ENCODE measurements at regions not wholly inside any gene's neighbourhood (a gene's known extent, or its start where the extent isn't known, plus 50 kb on each side); places are given as distances from the start of the nearest gene placed in this dataset.

DNA sequence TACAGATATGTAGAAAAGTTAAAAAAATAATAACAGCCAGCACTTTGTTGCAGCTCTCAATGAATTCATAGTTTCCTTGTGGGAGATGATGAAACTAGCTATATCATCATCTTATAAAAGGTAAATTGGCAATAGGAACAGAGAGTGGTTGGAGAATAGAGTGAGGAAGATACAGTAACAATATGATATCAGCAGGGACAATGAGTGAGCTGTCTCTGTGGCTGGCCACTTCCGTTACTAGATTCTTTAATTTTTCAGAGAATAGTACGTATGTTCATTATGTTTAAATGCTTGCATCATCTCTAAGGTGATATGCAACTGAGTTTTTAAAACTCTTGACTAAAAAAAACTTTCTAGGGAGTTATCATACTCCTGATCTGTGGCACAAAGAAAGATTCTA lies 1006.2 kb upstream of the FLRT2 start:
- no peaks in the 10 kb centered on the region for H3K27me3 ChIP-seq (ENCODE audit: control insufficient read depth in 2 of 2, insufficient read depth in 2 of 2, low read length in 2 of 2)
- ATAC-seq (no peak), DNase-seq (no peak)
- H3K4me1 ChIP-seq (ENCODE audit: control insufficient read depth in 2 of 2, insufficient read depth in 2 of 2, low read length in 2 of 2) = no peaks in the 10 kb centered on the region
- ChIA-PET CTCF (no interaction called here), POLR2A (no interaction called here)
- no peak overlapping the region for H3K4me3 ChIP-seq (ENCODE audit: low read length)
- no peak overlapping the region for H3K27ac ChIP-seq (ENCODE audit: low read depth, low read length)
- H3K9me3 ChIP-seq (ENCODE audit: control insufficient read depth in 2 of 3, low read length in 3 of 3) = no peaks in the 10 kb centered on the region
- no peaks in the 10 kb centered on the region for H3K36me3 ChIP-seq (ENCODE audit: control insufficient read depth in 2 of 3, insufficient read depth in 3 of 3, low read length in 3 of 3)
- H3K9me3 Mint-ChIP-seq = peaks cover 0 to 21% (median 9%) of the 10 kb centered on the region in 11 donors
- no peaks in the 10 kb centered on the region for H3K27me3 Mint-ChIP-seq
- H3K4me3 Mint-ChIP-seq = no peak overlapping the region
- H3K36me3 Mint-ChIP-seq = peaks cover 0 to 3% (median 0%) of the 10 kb centered on the region in 5 donors
- H3K4me1 Mint-ChIP-seq = no peaks in the 10 kb centered on the region
- intact Hi-C loops (cut with micrococcal nuclease) = no loop called here
- H3K27ac Mint-ChIP-seq = no peak overlapping the region

DNA sequence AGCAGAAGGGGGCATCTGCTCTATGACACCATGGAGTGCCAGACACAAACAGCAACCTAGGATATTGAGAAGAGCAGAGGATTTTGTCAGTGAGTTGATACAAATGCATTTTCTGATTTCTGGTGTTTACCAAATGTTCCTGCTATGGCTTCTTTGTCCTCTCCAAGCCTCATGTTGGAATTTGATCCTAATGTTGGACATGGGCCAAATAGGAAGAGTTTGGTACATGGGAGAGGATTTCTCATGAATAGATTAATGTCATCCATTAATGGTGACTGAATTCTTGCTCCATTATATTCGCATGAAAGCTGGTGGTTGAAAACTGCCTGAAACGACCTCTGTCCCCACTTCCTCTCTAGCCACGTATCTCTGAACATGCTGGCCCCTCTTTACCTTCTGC lies 1002.2 kb upstream of the FLRT2 start:
- no peak overlapping the region for H3K4me3 ChIP-seq (ENCODE audit: low read length)
- H3K27me3 ChIP-seq (ENCODE audit: control insufficient read depth in 2 of 2, insufficient read depth in 2 of 2, low read length in 2 of 2) = no peaks in the 10 kb centered on the region
- H3K9me3 ChIP-seq (ENCODE audit: control insufficient read depth in 2 of 3, low read length in 3 of 3) = no peaks in the 10 kb centered on the region
- Mint-ChIP-seq H3K36me3 (no peaks in the 10 kb centered on the region), H3K4me3 (no peak overlapping the region), H3K27ac (no peak overlapping the region), H3K9me3 (peaks cover 0 to 18% (median 0%) of the 10 kb centered on the region in 11 donors), H3K27me3 (no peaks in the 10 kb centered on the region), H3K4me1 (no peaks in the 10 kb centered on the region)
- DNase-seq (no peak), ATAC-seq (no peak)
- no peaks in the 10 kb centered on the region for H3K4me1 ChIP-seq (ENCODE audit: control insufficient read depth in 2 of 2, insufficient read depth in 2 of 2, low read length in 2 of 2)
- H3K27ac ChIP-seq (ENCODE audit: low read depth, low read length) = no peak overlapping the region
- ChIA-PET POLR2A (no interaction called here), CTCF (no interaction called here)
- intact Hi-C loops (cut with micrococcal nuclease) = no loop called here
- no peaks in the 10 kb centered on the region for H3K36me3 ChIP-seq (ENCODE audit: control insufficient read depth in 2 of 3, insufficient read depth in 3 of 3, low read length in 3 of 3)

DNA sequence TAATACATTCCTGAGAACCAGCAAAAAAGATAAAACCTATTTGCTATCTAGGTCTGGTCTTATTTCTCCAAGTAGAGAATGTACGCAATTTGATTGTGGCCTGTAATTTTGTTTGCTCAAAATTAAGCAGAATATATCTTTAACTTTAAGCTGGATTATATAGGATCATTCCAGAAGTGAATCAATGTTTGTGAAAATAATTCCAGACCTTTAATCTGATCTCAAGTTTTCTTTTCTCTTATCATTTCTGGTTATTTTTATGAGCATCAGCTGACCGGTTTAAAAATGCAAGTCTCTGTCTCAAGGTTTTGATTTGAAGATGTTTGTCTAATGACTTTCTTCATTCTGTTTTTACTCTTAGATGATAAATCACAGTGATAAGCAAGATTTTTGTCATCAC lies 997.9 kb upstream of the FLRT2 start:
- ATAC-seq (no peak), DNase-seq (no peak)
- H3K4me3 Mint-ChIP-seq = no peak overlapping the region
- H3K27ac Mint-ChIP-seq = no peak overlapping the region
- POLR2A ChIA-PET = no interaction called here
- H3K36me3 ChIP-seq (ENCODE audit: control insufficient read depth in 2 of 3, insufficient read depth in 3 of 3, low read length in 3 of 3) = no peaks in the 10 kb centered on the region
- H3K4me1 Mint-ChIP-seq = no peaks in the 10 kb centered on the region
- peaks cover 0 to 17% (median 3%) of the 10 kb centered on the region in 11 donors for H3K9me3 Mint-ChIP-seq
- H3K27me3 Mint-ChIP-seq = no peaks in the 10 kb centered on the region
- CTCF ChIA-PET = no interaction called here
- intact Hi-C loops (cut with micrococcal nuclease) = no loop called here
- no peak overlapping the region for H3K27ac ChIP-seq (ENCODE audit: low read depth, low read length)
- no peaks in the 10 kb centered on the region for H3K9me3 ChIP-seq (ENCODE audit: control insufficient read depth in 2 of 3, low read length in 3 of 3)
- no peaks in the 10 kb centered on the region for H3K4me1 ChIP-seq (ENCODE audit: control insufficient read depth in 2 of 2, insufficient read depth in 2 of 2, low read length in 2 of 2)
- no peaks in the 10 kb centered on the region for H3K27me3 ChIP-seq (ENCODE audit: control insufficient read depth in 2 of 2, insufficient read depth in 2 of 2, low read length in 2 of 2)
- H3K36me3 Mint-ChIP-seq = no peaks in the 10 kb centered on the region
- H3K4me3 ChIP-seq (ENCODE audit: low read length) = no peak overlapping the region

DNA sequence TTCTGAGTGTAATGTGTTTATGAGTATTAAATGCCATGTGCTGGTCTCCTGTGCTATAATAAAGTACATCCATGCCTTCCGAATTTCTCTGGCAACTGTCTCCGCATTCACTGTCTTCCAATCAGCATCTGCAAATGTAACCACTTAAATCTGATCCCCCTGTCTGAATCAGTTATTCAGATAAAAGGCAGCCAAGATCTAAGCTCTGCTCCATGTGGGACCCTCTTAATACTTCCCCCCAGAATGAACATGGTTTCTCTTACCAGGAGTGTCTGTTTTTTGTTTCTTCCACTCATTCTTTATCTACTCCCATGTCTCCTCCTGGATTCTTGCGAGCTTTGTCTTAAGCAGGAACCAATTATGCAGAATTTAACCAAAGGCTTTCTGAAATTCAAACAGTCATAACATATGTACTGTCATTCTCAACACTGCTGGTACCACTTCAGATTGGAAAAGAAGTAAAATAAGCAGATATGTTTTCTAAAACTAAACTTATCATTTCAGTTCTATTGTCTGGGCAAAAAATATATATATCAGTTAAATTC lies 996.7 kb upstream of the FLRT2 start:
- Mint-ChIP-seq H3K9me3 (peaks cover 0 to 17% (median 0%) of the 10 kb centered on the region in 11 donors), H3K36me3 (no peaks in the 10 kb centered on the region), H3K4me1 (no peaks in the 10 kb centered on the region), H3K27me3 (no peaks in the 10 kb centered on the region), H3K27ac (no peak overlapping the region), H3K4me3 (no peak overlapping the region)
- H3K4me3 ChIP-seq (ENCODE audit: low read length) = no peak overlapping the region
- intact Hi-C loops (cut with micrococcal nuclease) = no loop called here
- ChIA-PET CTCF (no interaction called here), POLR2A (no interaction called here)
- ATAC-seq (no peak), DNase-seq (no peak)
- H3K36me3 ChIP-seq (ENCODE audit: control insufficient read depth in 2 of 3, insufficient read depth in 3 of 3, low read length in 3 of 3) = no peaks in the 10 kb centered on the region
- H3K27me3 ChIP-seq (ENCODE audit: control insufficient read depth in 2 of 2, insufficient read depth in 2 of 2, low read length in 2 of 2) = no peaks in the 10 kb centered on the region
- no peaks in the 10 kb centered on the region for H3K4me1 ChIP-seq (ENCODE audit: control insufficient read depth in 2 of 2, insufficient read depth in 2 of 2, low read length in 2 of 2)
- no peaks in the 10 kb centered on the region for H3K9me3 ChIP-seq (ENCODE audit: control insufficient read depth in 2 of 3, low read length in 3 of 3)
- H3K27ac ChIP-seq (ENCODE audit: low read depth, low read length) = no peak overlapping the region

DNA sequence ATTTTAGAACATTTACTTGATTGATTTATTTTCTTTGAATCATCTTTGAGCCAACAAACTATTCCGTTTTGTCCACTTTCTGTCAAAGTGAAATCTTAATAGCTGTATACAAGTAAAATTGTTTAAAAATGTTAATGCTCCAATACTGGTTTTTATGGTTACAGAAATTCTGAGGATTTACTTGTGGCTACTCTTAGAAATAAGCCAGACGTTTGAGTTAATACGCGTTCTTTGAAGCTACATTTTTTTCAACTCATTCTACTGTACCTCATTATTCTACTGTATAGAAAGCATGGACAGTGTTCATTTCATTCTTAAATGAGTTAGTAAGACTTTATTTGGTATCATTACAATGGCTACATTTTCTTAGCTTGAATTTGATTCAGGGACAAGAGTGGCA lies 996.2 kb upstream of the FLRT2 start:
- H3K4me3 Mint-ChIP-seq = no peak overlapping the region
- peaks cover 0 to 12% (median 3%) of the 10 kb centered on the region in 11 donors for H3K9me3 Mint-ChIP-seq
- H3K4me1 ChIP-seq (ENCODE audit: control insufficient read depth in 2 of 2, insufficient read depth in 2 of 2, low read length in 2 of 2) = no peaks in the 10 kb centered on the region
- ATAC-seq (no peak), DNase-seq (no peak)
- no peaks in the 10 kb centered on the region for H3K4me1 Mint-ChIP-seq
- no peaks in the 10 kb centered on the region for H3K27me3 Mint-ChIP-seq
- no peaks in the 10 kb centered on the region for H3K9me3 ChIP-seq (ENCODE audit: control insufficient read depth in 2 of 3, low read length in 3 of 3)
- H3K36me3 Mint-ChIP-seq = no peaks in the 10 kb centered on the region
- H3K36me3 ChIP-seq (ENCODE audit: control insufficient read depth in 2 of 3, insufficient read depth in 3 of 3, low read length in 3 of 3) = no peaks in the 10 kb centered on the region
- no peaks in the 10 kb centered on the region for H3K27me3 ChIP-seq (ENCODE audit: control insufficient read depth in 2 of 2, insufficient read depth in 2 of 2, low read length in 2 of 2)
- intact Hi-C loops (cut with micrococcal nuclease) = no loop called here
- POLR2A ChIA-PET = no interaction called here
- no peak overlapping the region for H3K27ac ChIP-seq (ENCODE audit: low read depth, low read length)
- no peak overlapping the region for H3K4me3 ChIP-seq (ENCODE audit: low read length)
- CTCF ChIA-PET = no interaction called here
- no peak overlapping the region for H3K27ac Mint-ChIP-seq

DNA sequence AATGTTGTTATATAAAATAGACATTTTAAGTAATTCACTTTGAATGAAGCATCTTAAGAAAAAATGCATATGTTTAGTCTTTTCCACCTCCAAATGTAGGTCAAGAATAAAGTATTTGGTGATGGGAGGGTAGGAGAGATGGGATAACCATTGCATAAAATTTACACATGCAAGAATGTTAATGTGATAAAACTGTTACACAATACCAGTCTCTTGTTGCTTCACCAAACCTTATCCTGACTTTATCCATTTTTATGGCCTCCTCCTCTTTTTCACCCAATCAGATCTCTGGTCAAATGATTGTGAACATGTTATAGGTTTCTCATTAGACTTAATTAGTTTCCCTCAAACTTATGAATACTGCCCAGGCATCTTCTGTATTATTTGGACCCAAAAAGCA lies 994.5 kb upstream of the FLRT2 start:
- intact Hi-C loops (cut with micrococcal nuclease) = no loop called here
- Histone ChIP-seq H3K4me3 (ENCODE audit: low read length) (no peak overlapping the region), H3K9me3 (ENCODE audit: control insufficient read depth in 2 of 3, low read length in 3 of 3) (no peaks in the 10 kb centered on the region), H3K36me3 (ENCODE audit: control insufficient read depth in 2 of 3, insufficient read depth in 3 of 3, low read length in 3 of 3) (no peaks in the 10 kb centered on the region), H3K27ac (ENCODE audit: low read depth, low read length) (no peak overlapping the region), H3K4me1 (ENCODE audit: control insufficient read depth in 2 of 2, insufficient read depth in 2 of 2, low read length in 2 of 2) (no peaks in the 10 kb centered on the region), H3K27me3 (ENCODE audit: control insufficient read depth in 2 of 2, insufficient read depth in 2 of 2, low read length in 2 of 2) (no peaks in the 10 kb centered on the region)
- ATAC-seq (no peak), DNase-seq (no peak)
- no peak overlapping the region for H3K27ac Mint-ChIP-seq
- no peaks in the 10 kb centered on the region for H3K36me3 Mint-ChIP-seq
- no peak overlapping the region for H3K4me3 Mint-ChIP-seq
- peaks cover 0 to 10% (median 3%) of the 10 kb centered on the region in 11 donors for H3K9me3 Mint-ChIP-seq
- ChIA-PET POLR2A (no interaction called here), CTCF (no interaction called here)
- H3K4me1 Mint-ChIP-seq = no peaks in the 10 kb centered on the region
- H3K27me3 Mint-ChIP-seq = no peaks in the 10 kb centered on the region

DNA sequence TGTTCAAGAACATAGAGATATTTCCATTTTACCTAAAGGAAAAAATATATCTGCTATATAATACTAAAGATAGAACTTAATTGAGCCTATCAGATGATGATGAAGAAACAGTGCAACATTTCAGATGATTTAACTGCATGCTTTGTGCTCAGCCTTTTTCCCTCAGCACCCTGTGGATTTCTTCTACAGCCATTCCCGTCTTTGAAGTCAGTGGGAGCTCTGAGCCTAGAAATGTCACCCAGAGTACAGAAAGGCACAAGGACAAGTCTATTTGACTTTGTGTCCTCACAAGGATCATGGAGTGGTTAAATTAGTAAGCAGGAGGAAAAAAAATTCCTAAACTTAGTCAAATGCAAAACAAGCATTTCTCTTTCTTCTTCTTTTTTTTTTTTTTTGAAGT lies 994.0 kb upstream of the FLRT2 start:
- no peak for ATAC-seq
- Histone ChIP-seq H3K27me3 (ENCODE audit: control insufficient read depth in 2 of 2, insufficient read depth in 2 of 2, low read length in 2 of 2) (no peaks in the 10 kb centered on the region), H3K27ac (ENCODE audit: low read depth, low read length) (no peak overlapping the region), H3K4me3 (ENCODE audit: low read length) (no peak overlapping the region), H3K9me3 (ENCODE audit: control insufficient read depth in 2 of 3, low read length in 3 of 3) (no peaks in the 10 kb centered on the region), H3K36me3 (ENCODE audit: control insufficient read depth in 2 of 3, insufficient read depth in 3 of 3, low read length in 3 of 3) (no peaks in the 10 kb centered on the region), H3K4me1 (ENCODE audit: control insufficient read depth in 2 of 2, insufficient read depth in 2 of 2, low read length in 2 of 2) (no peaks in the 10 kb centered on the region)
- DNase-seq = no peak
- intact Hi-C loops (cut with micrococcal nuclease) = no loop called here
- Mint-ChIP-seq H3K9me3 (peaks cover 0 to 10% (median 3%) of the 10 kb centered on the region in 11 donors), H3K27me3 (no peaks in the 10 kb centered on the region), H3K27ac (no peak overlapping the region), H3K4me3 (no peak overlapping the region), H3K4me1 (no peaks in the 10 kb centered on the region), H3K36me3 (no peaks in the 10 kb centered on the region)
- ChIA-PET POLR2A (no interaction called here), CTCF (no interaction called here)

All from naive thymus-derived CD4-positive, alpha-beta T cell (primary cell).